ENCODE measurements at regions not wholly inside any gene's neighbourhood (a gene's known extent, or its start where the extent isn't known, plus 50 kb on each side); places are given as distances from the start of the nearest gene placed in this dataset.
"Not testable (repeated sequence)": the region's sequence is repeated elsewhere in the genome, so short reads cannot be mapped to it uniquely, and the experiment has no call there.

DNA sequence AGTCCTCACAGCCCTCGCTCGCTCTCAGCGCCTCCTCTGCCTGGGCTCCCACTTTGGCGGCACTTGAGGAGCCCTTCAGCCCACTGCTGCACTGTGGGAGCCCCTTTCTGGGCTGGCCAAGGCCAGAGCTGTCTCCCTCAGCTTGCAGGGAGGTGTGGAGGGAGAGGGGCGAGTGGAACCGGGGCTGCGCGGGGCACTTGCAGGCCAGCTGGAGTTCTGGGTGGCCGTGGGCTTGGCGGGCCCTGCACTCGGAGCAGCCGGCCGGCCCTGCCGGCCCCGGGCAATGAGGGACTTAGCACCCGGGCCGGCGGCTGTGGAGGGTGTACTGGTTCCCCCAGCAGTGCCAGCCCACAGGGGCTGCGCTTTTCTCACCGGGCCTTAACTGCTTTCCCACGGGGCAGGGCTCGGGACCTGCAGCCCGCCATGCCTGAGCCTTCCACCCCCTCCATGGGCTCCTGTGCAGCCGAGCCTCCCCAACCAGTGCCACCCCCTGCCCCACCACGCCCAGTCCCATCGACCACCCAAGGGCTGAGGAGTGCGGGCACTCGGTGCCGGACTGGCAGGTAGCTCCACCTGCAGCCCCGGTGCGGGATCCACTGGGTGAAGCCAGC, 584.1 kb upstream of the KLF12 start:
- not testable (repeated sequence) for TF ChIP-seq POLR2A (IDR thresholded peaks at IDR 0.05; ENCODE audit: low read length); GATA1 (IDR thresholded peaks at IDR 0.05; ENCODE audit: low read depth, low read length)

All from erythroblast (primary cell).